ENCODE measurements at regions not wholly inside any gene's neighbourhood (a gene's known extent, or its start where the extent isn't known, plus 50 kb on each side); places are given as distances from the start of the nearest gene placed in this dataset.

- DNase-seq = no peak
Observed at GRCh38 chr10:35752469-35753461, 110.7 kb upstream of the FZD8 start.

- DNase-seq = no peak
Observed at GRCh38 chr10:35751347-35751746, 109.3 kb upstream of the FZD8 start.

- no peak for DNase-seq
Observed at GRCh38 chr10:35749230-35749629, 107.1 kb upstream of the FZD8 start.

GRCh38 chr10:35745617-35746403, 103.7 kb upstream of the FZD8 start:
- no peak for DNase-seq

GRCh38 chr10:35743851-35744250, 101.8 kb upstream of the FZD8 start:
- DNase-seq = no peak

GRCh38 chr10:35743351-35743750, 101.3 kb upstream of the FZD8 start:
- no peak for DNase-seq

GRCh38 chr10:35739998-35740397, 97.9 kb upstream of the FZD8 start:
- no peak for DNase-seq

GRCh38 chr10:35735412-35735811, 93.3 kb upstream of the FZD8 start:
- DNase-seq = no peak

GRCh38 chr10:35731828-35732227, 89.7 kb upstream of the FZD8 start:
- no peak for DNase-seq

GRCh38 chr10:35728341-35728740, 86.2 kb upstream of the FZD8 start:
- no peak for DNase-seq

GRCh38 chr10:35726846-35727245, 84.8 kb upstream of the FZD8 start:
- no peak for DNase-seq

GRCh38 chr10:35723992-35724391, 81.9 kb upstream of the FZD8 start:
- DNase-seq = no peak

GRCh38 chr10:35723059-35723458, 81.0 kb upstream of the FZD8 start:
- no peak for DNase-seq

GRCh38 chr10:35722636-35723035, 80.5 kb upstream of the FZD8 start:
- DNase-seq = no peak

- no peak for DNase-seq
Observed at GRCh38 chr10:35722226-35722625, 80.1 kb upstream of the FZD8 start.

GRCh38 chr10:35720366-35720765, 78.3 kb upstream of the FZD8 start:
- DNase-seq = no peak

- DNase-seq = no peak
Observed at GRCh38 chr10:35716776-35717175, 74.7 kb upstream of the FZD8 start.

- DNase-seq = no peak
Observed at GRCh38 chr10:35712486-35712885, 70.4 kb upstream of the FZD8 start.

- DNase-seq = no peak
Observed at GRCh38 chr10:35711615-35712411, 69.7 kb upstream of the FZD8 start.

GRCh38 chr10:35707642-35708425, 65.7 kb upstream of the FZD8 start:
- no peak for DNase-seq

GRCh38 chr10:35706959-35707358, 64.9 kb upstream of the FZD8 start:
- no peak for DNase-seq

- DNase-seq = no peak
Observed at GRCh38 chr10:35705671-35706070, 63.6 kb upstream of the FZD8 start.
